Daoy (cell line): ENCODE measurements at regions not wholly inside any gene's neighbourhood (a gene's known extent, or its start where the extent isn't known, plus 50 kb on each side); places are given as distances from the start of the nearest gene placed in this dataset.
"Not testable (repeated sequence)": the region's sequence is repeated elsewhere in the genome, so short reads cannot be mapped to it uniquely, and the experiment has no call there.

ENCODE experiments used
- DNase-seq: peaks from one replicate; pipeline ENCODE4 v3.0.0-alpha.2; 2015; ENCODE audit warnings: low read depth

DNA sequence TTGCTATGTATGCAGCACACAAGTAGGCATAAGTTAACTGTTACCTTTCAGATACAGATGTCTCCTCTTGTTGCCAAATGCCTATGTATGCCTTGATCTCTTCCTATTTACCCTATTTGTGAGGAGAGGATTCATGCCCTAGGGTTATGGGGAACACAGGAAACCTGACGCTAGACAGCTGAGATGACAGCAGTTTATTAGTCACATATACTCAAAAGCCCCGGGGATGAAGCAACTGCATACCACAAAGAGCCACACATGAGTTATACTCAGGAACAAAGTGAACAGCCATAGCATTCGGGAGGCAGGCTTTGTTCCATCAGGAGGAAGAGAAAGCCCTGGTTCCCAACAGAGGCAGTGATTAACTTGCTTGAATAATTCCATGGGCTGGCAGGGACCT, 1011.7 kb upstream of the PCDH7 start:
- no peak for DNase-seq

DNA sequence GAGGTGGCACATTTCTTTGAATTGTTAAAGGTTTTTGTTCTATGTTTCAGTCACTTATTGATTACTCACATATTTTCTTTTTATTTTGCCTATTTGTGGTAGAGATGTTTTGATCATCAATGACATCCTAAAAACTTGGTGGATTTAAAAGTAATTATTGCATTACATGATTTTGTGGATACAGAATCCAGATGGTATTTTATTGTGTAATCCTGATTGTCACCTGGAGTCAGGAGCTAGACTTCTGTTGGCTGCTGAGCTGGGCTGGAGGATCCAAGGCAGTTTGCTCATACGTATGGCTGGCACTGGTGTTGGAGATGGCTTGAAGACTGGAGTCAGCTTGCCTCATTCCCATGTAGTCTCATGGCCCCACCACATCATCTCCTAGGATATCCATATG, 1009.6 kb upstream of the PCDH7 start:
- no peak for DNase-seq

DNA sequence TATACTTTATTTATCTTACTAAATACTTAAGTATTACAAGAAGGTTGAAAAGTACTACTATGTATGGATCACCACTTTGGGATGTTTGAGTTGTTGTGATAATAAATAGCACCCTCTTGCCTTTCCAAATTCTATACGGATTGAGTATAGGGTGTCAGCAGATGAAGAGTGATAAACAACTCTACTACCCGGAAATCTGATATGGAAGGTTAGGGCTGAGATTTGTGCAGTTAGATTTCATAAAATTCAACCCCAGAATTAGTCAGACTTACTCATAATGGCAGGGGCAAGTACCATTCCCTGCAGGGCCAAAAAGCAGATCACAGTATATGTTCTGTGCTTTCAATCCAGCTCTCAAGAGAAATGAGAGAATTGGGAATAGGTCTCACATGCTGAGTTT, 1008.9 kb upstream of the PCDH7 start:
- no peak for DNase-seq

DNA sequence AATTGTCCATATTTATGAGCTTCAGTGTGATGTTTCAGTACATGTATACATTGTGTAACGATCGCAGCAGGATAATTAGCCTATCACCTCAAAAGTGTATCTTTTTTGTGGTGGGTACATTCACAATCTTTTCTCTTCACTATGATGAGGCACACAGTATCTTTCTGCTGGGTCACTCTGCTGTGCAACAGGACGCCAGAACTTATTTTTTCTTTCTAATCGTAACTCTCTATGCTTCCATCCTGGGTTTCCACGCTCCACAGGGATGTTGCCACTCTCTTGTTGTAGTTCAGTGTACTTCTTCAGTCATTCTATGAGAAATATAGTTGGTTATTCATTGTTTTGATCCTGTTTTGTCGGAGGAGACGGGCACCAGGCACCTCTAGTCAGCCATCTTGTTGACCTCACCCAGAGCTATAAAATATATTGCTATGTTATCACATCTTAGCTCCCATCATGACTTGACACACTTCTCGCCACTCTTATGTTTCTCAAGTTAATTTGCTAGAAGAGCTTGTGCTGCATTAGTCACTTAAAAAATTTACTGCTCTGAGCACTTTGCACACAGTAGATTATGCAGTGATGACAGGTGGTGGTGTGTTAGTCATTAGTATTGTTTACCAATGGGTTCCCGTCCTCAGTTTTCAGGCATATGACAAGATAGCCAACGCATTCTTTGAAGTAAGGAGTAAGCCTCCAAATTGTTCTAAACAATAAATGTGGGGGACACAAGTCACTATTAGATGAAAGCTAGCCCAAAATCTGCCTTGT, 1002.7 kb upstream of the PCDH7 start:
- DNase-seq, result no peak

DNA sequence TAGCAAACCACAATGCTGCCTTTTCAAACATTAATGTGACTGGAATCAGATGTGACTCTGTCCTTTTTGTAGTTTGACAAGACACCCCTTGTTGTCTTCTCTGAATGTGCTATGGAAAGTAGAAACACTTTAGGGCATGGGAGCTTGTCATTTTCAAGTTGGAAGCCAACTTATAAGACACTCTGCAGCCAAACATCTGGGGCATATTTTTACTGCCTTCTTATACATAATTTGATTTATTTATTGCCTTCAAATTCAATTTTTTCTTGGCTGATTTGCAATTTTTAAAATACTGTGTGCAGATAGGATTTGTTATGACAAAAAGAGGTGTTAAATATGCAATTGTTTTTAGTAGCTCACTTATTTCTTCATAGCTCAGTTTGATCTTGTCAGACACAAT, 1002.0 kb upstream of the PCDH7 start:
- no peak for DNase-seq

DNA sequence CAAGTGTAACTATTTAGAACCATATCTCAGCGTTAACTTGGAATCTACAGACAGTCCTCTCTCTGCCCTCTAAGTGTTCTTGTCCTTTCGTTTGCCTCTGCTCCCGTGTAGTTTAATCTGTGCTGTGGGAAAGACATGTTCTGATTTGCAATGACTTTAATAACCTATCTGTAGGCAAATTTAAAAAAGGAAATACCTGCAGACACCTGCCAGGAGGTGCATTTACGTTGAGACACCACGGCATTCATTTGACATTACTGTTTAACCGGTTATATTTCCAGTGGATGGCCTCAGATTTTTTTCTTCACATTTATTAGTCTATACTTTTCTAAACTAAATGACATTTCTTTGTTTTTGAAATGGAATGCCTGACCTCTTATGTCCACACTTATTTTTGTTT, 997.9 kb upstream of the PCDH7 start:
- no peak for DNase-seq

DNA sequence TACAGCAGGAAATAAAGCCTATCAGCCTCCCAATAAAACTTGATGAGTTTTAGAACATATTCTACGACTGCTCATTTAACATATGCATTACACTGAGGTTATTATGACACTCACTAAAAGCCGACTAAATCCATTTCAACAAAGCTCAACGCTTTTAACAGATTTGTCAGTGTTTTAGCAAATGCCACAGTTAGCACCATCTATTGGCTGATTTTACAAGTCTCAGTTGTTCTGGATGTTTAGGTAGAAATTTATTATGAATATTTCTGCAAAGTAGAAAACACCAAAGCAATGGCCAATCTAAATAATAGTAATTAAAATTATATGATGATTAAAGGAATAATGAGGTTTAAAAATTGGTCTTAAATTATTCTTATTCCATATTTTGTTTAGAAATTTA, 993.2 kb upstream of the PCDH7 start:
- DNase-seq, result no peak

DNA sequence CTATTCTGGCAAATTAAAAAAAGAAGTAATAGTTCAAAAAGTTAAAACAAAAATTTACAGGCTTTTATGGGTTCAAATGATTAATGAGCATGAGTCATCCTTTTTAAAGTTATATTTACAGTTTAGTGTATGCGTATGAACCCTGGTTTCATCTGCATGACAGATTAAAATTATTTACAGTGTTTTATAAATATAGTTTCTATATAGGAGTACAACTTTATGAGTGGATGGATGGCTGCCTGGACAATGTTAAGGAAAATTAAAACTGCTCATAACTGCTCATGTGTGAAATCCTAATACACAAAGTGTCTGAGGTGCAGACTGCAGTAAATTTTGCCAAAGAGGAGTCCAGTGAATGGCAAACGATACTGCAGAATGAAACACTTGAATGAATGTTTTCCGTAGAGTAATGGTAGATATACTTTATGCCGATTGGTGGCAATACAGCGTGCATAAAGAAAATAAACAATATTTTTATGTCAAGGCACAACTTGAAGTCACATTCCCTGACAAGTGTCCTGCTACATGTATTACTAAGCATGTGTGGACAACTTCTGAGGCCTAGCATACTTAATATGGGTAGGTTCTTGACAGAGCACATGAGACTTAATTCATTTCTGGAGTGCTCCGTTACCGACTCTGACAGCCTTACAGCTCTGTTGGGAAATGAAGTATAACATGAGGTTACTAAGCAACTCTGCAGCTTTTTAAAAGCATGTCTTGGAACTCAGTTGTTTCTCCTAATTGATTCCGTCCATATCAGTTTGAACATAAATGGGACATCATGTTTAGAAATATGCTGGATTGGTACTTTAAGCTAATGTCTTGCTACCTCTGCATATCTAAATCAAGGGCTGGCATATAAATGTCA, 985.6 kb upstream of the PCDH7 start:
- no peak for DNase-seq

DNA sequence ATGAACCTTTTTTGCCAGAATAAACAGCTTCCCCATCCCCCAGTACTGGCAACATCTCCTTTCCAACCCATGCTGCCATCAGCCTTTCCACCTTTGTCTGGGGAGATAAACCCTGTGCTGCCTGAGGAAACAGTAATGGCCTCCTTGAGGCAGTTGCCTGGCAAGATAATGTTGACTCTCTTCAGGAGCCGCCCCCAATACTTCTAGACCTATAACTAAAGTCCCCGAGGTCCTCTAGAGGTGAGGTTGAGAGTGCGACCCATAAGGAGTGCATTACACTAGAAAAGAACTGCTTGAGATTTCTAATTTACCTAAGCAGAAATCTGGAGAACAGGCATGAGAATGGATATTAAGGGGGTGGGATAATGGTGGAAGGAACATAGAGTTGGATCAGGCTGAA, 963.2 kb upstream of the PCDH7 start:
- DNase-seq, result no peak

DNA sequence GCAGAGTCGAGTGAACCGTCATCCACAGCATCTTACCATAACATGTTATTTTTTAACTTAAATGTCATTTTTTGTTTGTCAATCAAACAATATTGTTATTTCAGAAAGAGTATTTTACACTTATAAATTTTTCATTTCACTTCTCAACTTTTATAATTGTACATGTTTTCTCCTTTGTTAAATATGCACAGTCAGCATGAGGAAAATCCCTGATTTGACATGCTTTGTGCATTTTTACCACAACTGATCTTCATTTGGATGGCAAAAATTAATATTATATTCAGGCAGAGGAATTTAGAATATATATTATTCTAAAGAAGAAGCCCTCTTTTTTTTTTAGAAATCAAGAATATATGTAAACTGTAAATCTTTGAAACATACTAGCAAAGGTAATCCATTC, 958.0 kb upstream of the PCDH7 start:
- no peak for DNase-seq

DNA sequence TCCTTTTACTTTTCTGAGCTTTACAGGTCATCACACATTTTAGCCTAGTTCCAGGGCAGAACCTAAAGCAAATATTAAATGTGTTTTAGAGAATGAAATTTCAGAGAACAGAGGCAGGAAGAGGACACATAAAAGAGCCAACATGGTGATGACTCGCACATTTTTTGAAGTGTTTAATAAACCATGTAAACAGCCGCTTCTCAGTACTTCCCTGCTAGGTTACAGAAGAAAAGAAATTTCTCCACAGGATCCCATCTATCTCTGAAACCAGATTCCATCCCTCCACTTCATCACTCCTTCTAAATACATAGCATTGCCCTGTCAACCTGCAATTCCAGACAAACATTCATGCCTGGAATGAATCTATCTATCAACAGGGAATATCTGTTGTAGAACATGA, 949.5 kb upstream of the PCDH7 start:
- no peak for DNase-seq

DNA sequence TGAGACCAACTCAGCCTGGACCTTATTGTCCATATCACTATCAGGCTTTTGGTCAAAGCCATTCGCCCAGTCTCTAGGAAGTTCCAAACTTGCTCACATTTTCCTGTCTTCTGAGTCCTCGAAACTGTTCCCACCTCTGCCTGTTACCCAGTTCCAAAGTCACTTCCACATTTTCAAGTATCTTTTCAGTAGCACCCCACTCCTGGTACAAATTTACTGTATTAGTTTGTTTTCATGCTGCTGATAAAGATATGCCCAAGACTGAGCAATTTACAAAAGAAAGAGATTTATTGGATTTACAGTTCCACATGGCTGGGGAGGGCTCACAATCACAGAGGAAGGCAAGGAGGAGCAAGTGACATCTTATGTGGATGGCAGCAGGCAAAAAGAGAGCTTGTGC, 932.0 kb upstream of the PCDH7 start:
- DNase-seq, result not testable (repeated sequence)

DNA sequence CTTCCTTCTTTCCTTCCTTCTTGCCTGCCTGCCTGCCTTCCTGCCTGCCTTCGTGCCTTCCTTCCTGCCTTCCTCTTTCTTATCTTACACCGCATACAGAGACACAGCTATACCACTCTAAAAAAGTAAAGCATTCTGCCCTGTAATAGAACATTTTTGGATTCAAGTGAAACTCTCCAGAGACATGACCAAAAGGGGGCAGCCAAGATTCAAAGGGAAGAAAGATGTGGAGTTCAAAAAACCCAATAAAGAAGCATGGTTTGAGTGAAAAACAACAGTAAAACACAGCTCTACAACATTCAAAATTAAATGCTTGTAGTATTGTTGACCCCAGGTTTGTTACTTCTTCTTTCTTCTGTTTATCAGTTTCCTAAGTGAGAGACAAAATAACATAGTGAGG, 914.9 kb upstream of the PCDH7 start:
- no peak for DNase-seq

DNA sequence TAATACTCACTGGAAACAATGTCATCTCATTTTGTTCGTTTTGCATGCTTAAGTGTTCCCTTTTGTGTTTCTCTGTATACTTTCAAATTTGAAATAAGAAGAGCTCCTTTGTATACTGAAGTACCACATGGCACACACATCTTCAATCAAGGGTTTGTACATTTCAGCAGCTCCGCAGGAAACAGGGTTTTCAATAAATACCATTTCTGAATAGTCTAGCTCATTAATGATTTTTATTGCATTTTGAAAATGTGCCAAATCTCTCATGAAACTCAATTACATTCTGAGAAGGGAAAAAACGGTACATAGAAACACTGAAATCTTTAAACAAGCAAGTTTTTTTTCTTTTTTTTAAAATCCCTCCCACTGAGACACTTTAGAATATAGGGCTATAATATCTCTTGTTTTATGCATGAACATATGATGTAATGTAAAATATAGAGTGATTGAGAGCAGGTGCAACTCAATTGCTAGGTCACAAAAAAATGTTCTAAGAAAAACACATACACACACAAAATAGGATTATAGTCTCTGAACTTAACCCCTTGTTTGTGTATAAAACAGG, 914.2 kb upstream of the PCDH7 start:
- DNase-seq, result no peak

DNA sequence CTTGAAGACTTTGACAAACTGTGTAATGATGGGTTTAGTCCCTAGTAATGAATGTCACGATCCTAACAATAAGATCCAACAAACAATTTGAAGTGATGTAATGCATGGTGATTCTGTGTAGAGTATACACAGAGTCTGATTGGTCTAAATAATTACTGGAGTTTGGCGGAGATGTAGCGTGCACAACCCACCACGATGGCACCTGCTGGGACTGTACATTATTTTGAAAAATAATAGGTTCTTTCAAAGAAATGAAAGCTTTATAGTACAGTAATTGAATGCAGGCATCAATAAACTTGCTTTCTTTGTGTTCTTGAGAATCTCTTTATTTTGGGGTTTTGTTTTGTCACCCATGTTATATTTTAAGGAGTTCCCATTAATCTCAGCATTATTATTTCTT, 902.2 kb upstream of the PCDH7 start:
- no peak for DNase-seq

DNA sequence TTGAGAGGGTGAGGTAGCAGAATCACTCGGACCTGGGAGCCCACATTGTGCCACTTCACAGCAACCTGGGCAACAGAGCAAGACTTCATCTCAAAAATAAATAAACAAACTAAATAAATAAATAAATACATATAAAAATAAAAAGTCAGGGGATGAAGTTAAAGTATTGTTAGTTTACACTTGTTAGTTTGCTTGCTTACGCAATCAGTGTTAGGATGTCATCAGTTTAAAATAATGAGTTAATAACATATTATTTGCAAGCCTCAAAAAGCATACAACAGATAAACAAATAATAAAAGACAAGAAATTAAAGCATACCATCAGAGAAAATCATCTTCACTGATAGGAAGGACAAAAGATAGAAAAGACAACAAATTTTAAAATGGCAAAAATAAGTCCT, 891.1 kb upstream of the PCDH7 start:
- DNase-seq, result no peak

DNA sequence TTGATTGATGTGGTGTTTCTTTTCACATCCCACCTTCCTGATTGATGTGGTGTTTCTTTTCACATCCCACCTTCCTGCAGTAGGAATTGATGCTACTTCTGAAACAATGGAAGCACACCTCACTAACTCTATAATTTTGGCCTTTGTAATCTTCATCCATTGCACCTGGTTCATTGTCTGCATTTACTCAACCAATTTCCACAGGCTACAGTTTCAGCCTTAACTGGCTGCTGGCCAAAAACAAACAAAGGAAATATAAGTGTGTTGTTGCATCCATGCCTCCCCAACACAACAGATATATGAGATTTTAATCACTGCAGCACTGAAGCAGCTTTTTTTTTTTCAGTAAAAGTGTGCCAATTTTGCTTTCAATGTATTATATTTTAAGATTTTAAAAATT, 867.6 kb upstream of the PCDH7 start:
- no peak for DNase-seq

DNA sequence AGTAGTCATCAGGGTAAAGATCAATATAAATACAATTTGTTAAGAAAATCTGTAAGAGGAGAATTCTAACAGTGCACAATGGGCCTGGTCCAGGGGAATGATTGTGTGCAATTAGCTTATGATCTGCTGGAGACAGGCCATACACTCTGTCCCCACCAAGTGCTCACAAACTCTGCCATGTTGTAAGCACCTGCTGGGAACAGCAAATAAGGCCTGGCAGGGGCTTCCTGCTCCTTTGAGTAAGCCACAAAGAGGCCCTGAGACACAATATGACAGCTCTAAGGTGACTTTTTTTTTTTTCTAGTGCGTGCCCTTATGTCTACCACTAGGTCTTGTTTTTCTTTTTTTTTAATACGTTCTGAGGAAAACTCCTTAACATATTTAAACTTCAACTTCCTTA, 866.3 kb upstream of the PCDH7 start:
- no peak for DNase-seq

DNA sequence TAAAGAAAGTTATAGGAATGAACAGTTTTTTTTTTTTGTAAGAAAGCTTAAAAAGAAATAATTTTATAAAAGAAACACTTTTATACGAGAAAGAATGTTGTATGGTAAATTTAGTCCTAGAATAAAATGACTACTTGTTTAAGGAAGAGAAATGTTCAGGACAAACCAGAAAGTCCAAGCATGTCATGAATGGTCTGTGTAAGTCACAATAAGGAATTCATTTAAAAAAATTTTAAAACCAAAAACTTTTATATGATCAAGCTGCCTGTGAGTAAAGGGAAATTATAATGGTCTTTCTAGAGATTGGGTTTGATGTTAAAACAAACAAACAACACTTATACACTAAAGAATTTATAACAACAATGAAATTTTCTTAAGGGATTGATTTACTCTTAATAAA, 858.9 kb upstream of the PCDH7 start:
- DNase-seq, result no peak

DNA sequence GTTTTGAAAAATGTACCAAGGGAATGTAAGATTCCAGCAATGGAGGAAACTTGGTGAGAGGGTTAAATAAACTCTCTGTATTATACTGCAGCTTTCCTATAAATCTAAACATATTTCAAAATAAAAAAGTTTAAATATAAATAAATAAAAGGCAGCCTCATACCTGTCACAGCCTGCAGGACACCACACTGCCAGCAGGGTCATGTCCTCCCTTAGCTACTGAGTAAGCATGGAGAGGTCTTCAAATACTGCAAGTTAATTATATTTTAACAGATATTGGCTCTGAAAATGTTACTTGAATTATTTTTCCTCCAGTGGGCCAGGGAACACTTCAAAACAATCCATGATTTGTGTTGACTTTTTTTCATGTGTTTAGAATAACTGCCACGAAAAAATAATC, 852.8 kb upstream of the PCDH7 start:
- no peak for DNase-seq

DNA sequence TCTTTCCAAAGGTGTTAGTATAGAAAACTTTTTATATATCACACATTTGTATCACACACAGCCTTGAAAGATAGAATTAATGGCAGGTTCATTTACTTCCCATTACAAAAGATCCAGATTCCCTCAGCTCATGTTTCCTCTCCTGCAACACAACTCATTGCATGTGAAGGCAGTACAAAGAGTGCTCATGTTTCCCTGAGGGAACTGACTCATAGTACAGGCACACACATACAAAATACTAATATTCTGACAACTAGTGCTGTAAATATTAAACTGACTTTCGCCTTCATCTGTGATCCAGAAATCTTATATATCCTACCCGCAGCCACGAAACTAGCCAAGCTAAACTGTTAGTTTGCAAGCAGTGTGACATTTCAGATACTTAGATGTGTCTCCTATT, 819.8 kb upstream of the PCDH7 start:
- no peak for DNase-seq

DNA sequence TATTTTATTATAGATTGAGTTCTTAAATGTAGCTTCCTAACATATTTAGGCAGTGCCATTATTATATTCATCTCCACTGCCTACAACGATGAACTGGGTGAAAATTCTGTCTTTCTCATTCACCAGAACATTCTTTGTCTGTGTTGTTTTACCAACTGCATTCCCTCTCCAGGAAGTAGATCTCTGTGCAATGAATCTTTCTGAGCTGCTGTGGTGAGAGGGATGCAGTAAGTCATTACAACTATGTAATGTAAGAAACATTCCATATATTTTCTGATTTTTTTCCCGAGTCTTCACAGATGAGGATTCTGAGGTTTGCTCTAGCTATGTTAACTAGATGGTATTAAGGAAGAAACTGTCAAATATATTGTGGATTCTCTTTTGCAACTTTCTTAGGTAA, 811.9 kb upstream of the PCDH7 start:
- no peak for DNase-seq

DNA sequence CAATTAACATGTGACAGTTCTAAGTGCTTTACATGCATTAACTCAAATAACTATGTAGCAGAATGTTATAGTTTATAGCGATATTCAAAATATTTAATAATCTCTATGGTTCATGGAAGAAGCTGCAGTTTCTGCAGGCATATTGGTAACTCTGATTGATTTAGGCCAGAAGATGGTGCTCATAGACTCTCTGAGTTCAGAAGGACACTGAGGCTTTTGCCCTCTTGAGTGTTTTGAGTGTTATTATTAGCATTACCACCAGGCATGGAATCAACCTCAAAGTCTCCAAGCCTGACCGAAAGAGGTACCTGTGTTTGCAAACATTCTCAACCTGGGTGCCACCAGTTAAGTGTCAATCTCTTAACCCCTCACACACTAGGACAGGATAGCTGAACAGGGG, 792.3 kb upstream of the PCDH7 start:
- no peak for DNase-seq
